Right renal pelvis (tissue), 4 donors: ENCODE measurements at regions not wholly inside any gene's neighbourhood (a gene's known extent, or its start where the extent isn't known, plus 50 kb on each side); places are given as distances from the start of the nearest gene placed in this dataset.
"Not testable (repeated sequence)": the region's sequence is repeated elsewhere in the genome, so short reads cannot be mapped to it uniquely, and the experiment has no call there.

ENCODE experiments used
- DNase-seq, 4 donors: peaks; one replicate each; pipeline ENCODE4 v3.0.0-alpha.2; 2013; ENCODE audit warnings: low read depth in 4 of 4, low spot score in 3 of 4, missing footprints in 1 of 4

DNA sequence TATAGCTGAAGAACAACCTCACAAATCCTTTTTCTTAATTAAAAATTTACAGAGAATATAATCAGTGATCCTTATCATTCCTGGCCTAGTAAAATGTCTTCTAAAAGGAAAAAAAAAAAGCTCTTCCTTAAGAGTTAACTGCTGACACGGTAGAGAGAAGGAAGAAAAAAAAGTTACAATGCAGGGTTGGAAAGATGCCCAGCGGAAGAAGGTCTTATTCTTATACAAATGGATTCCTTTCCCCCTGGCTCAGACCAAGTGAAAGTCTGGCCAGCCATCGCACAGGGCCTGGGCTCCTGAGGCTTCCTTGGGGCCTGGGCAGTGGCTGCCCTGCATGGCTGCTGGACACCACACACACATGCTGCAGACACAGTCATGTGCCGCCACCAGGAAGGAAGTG is 688.6 kb downstream of the TENT5A start:
- DNase-seq = no peak

DNA sequence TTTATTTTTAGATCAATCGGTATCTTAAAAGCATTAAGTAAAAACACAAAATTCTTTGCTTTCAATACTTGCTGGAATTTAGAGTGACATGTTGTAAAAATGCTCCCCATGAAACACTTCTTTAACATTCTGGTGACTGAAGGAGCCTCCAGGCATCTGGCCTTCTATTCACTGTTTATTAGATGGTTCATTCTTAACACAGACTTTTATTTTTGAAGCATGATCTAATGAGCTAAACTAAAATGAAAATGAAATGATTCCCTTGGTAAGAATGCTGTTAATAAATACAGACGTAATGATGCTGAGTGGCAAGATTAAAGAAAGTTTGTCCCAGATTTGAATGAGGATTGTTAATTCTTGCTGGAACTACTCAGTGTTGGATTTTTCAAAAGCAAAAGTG is 698.4 kb downstream of the TENT5A start:
- DNase-seq = no peak

DNA sequence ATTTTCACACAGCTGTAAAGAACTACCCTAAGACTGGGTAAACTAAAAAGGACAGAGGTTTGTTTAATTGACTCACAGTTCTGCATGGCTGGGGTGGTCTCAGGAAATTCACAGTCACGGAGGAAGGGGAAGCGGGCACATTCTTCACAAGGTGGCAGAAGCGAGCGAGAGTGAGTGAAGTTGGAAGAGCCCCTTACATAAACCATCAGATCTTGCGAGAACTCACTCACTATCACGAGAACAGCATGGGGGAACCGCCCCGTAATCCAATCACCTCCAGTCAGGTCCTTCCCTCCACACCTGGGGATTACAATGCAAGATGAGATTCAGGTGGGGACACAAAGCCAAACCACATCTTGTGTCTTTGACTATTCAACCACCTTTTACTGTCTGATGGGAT is 700.5 kb downstream of the TENT5A start:
- no peak for DNase-seq

DNA sequence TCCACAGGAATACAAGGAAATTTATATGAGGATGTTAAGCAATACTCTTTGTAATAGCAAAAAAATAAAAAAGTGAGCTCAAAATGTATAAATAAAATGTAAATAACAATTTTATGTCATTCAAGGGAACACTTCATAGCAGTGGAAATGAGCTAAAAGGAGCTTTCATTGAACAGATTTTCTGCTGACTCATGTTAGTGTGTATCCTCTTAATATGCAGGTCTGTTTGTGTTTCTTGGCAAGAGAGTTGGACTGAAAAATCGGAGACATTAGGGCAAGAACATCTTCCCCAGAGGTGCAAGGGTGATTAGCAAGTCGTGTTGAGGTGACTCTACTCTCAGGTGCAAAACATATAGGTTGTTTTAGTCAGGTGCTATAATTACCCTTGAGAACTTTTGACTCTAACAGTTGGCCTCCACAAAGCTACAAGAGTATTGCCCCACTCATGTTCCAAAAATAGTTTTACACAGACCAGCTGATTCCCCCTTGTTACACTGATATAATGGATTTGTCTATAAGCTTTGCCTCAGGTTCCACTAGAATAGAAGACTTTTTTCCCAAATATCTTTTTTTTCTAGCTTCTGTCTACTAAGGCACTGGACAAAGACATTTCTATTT is 702.9 kb downstream of the TENT5A start:
- no peak for DNase-seq

DNA sequence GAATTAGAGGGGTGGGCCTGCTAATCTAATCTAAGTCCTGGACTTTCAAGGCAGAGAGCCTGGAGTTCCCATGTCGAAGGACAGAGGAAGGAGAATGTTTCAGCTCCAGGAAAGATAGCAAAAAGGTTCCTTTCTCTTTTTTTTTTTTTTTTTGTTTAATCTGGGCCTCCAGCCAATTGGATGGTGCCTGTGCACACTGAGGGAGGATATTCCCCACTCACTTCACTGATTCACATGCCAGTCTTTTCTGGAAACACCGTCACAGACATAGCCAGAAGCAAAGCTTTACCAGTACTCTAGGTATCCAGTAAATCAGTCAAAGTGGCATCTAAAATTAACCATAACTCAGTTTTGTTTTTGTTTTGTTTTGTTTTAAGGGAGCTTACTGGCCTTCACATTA is 721.1 kb downstream of the TENT5A start:
- no peak for DNase-seq

DNA sequence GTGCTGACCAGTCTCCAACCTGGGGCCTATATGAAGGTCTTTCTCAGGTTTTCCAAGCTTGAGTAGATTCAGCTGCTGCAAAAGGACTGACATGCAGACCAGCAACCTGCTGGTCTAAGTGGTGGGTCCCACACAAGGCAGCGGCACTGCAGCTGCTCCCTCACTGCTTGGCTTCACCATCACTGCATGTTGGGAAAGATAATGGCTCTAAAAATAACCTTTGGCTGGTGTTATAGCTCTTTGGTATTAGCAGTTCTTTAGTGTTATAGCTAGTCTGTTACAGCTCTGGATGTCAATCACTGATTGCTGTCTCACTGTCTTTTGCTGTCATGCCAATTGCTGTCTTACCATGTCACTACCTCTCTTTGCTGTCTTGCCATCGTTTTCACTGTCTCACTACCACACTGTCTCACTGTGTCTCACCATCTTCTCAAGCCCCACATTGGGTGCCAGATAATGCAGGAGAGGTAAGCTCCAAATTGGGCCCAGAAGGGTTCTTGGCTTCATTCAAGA is 726.4 kb downstream of the TENT5A start:
- DNase-seq = no peak

DNA sequence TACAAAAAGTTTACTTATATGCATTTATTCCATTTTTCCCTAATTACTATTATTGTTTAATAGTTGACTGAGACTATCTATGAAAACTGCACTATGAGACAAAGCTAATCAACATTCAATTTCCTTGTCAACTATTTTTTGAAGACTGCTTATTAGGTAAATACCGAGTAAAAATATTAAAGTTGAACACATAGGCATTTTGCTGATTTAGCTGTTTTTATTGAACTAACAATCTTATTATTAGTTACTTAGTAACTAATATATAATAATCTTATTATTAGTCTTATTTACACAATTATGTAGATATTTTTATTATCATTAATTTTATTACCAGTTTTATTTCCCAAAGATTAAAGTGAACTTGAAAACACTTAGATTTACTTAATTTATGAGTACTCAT is 728.8 kb downstream of the TENT5A start:
- DNase-seq = no peak

DNA sequence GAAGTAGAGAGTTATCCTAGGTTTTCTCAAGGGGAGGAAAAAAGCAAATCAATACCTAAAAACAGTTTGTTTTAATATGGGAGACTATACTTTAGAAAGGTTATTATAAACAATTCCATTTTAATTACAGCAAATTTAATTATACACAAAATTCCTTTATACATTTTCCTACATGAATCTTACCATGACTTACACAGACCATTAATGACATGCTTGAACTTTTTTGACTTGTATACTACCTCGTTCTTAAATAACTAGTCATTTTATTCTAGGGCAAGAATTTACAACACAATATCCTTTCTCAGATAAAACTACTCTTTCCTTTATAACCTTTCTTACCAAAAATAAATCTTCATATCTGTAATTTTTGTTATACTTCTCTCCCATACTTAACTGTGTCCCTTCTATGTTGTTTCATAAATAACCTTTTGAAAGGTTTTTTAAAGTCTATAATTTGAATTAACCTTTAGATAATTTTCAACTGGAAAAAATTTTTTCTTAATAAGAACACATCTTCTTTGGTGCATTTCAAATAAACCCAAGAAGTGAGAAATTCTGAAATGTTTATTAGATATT is 729.4 kb downstream of the TENT5A start:
- DNase-seq = no peak

DNA sequence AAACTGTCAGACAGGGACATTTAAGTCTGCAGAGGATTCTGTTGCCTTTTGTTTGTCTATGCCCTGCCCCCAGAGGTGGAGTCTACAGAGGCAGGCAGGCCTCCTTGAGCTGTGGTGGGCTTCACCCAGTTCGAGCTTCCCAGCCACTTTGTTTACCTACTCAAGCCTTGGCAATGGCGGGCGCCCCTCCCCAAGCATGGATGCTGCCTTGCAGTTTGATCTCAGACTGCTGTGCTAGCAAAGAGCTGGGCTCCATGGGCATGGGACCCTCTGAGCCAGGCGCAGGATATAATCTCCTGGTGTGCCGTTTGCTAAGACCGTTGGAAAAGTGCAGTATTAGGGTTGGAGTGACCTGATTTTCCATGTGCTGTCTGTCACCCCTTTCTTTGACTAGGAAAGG is 734.9 kb downstream of the TENT5A start:
- DNase-seq = not testable (repeated sequence)

DNA sequence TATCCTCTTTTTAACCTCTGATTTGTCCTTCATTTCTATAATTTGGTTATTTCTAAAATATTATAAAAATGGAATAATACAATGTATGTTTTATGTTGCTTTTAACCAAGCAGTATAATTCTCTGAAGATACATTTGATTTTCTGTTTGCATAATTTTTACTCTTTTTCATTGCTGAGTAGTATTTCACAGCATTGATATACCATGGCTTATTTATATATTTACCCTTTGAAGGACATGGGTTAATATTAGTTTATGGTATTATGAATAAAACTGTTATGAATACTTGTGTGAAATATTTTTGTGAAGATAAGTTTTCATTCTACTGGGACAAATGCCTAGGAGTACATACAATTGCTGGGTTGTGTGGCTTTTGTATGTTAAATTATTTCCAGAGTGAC is 748.6 kb downstream of the TENT5A start:
- DNase-seq = no peak

DNA sequence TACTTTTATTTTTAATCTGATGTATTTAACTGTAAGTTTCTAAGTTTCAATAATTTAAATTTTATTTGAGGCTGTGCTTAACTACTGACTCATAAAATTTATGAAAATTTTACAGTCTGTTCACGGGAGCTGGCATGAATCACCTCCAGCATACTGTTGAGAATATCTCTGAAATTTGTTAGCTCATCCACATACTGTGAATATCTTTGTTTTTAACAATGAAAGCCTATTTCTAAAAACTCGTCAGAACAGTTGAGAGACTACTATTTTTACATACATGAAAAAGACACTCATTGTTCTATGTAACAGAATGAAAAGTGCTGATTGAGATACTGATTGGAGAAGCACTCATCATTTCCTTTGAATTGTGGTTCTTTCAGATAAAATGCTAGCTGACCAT is 749.3 kb downstream of the TENT5A start:
- DNase-seq = no peak

DNA sequence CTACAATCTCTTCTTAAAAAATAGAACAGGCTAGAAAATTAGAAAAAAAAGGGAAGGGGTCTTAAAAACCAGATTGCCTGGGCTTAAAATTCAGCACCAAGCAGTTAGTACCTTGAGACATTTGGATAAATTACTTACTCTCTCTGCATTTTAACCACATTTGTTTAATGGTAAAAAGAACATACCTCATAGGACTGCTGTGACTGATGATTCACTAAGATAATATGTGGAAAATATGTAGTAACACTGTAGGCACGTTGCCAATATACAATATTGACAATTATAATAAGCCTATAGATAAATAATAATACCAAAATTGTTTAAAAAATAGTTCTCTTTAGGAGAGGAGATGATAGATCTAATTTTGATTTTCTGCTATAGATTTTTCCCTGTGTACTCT is 750.4 kb downstream of the TENT5A start:
- DNase-seq = no peak

DNA sequence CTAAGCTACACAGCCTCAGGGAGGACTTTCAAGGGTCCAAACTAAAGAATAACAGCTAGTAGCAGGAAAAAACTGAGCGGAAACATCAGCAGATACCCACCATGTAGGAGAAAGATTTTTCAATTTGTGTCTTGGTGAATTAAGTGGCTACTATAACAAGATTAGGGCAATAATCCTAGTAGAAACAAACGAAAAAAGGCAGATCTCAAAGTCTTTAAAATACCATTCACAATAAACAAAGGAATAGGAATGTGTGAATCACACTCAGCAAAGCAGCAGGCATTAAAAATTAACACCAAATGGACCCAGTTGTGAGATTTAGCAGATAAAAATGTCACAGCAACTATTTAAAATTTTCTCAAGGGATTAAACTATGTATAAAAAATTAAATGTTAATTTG is 761.2 kb downstream of the TENT5A start:
- no peak for DNase-seq

DNA sequence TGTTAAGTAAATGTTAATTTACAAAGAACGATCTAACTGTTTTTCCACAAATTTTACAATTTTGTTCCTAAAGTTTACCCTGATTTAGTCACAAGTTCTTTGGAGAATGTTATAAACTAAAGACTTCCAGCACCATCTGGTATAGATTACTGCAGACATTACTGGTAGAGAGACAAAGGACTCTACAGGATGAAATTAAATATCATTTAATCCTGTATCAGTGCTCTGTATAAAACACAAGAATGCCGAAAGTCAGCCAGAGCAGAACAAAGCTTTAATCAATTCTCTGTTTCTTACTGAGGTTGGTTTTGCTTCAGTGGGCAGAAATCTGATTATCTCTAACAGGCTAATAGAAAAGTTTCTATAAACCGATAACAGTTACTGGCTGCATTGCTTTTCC is 763.6 kb downstream of the TENT5A start:
- no peak for DNase-seq

DNA sequence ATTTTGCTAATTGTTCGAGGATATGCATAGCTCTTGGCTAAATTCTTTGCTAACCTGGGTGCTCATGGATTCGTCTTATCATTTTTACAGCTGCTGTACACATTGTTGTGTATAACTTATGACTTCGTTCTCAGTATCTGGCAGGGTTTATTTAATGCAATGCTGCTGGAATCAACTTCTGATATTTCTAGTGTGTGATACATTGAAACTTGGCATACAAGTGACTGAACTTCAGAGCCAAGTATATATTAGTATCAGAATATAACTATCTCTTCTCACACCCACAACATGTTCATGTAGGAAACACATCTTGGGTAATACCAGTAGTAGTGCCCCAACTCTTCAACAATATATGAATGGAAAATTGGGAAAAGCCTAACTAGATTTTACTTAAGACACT is 764.2 kb downstream of the TENT5A start:
- no peak for DNase-seq

DNA sequence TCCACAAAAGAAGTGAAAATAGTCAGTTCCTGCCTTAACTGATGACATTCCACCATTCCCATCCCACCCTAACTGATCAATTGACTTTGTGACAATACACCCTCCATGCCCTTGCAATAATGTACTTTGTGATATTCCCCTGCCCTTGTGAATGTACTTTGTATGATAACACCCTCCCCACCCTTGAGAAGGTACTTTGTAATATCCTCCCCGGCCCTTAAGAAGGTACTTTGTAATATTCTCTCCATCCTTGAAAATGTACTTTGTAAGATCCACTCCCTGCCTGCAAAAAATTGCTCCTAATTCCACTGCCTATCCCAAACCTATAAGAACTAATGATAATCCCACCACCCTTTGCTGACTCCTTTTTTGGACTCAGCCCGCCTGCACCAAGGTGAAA is 771.3 kb downstream of the TENT5A start:
- not testable (repeated sequence) for DNase-seq

DNA sequence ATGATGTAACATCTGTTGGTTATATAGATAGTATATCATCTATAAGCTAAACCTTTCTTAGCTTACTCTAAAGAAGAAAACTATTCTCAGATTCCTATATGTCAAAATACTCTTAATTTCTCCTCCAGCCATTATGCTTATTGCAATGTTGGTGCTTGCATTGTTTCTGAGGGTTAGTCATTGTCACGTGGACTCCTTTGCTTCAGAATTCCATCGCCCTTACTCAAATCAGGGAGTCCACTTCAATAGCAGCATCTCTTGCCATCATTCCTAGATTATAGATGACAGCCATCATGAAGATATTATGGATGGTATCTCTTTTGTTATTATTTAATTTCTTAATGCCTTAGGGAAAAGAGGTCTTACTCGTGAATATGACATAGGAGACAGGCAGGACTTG is 776.1 kb downstream of the TENT5A start:
- no peak for DNase-seq

DNA sequence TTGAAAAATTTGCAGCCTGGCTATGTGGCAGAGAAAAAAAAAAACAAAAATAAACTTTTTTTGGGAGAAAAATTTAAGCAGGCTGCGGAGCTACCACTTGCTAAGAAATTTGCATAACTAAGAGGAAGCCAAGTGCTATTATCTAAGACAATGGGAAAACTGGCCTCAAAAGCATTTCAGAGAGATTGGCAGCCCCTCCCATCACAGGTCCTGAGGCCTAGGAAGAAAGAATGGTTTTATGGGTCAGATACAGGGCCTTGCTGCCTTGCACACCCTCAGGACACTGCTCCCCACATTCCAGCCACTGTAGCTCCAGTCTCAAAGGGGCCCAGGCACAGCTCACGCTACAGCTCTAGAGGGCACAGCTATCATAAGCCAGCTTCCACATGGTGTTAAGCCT is 777.9 kb downstream of the TENT5A start:
- DNase-seq = no peak

DNA sequence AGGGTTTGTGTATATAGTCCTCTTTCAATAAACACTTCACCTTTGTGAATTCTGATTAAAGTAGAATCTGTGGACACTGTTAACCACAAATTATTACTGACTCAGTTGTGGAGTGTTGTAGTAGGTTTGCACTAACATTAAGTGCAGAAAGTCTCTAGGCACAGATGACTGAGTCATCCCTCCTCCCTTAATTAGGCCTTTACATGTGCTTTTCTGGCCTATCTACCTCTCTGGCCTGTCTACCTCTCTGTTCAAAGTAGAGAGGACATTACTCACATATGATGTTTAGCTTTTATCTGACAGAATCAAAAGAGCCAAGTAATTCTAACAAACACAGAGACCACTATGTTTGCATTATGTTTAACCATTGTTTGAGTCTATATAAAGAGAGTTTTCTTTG is 783.0 kb downstream of the TENT5A start:
- DNase-seq = no peak

DNA sequence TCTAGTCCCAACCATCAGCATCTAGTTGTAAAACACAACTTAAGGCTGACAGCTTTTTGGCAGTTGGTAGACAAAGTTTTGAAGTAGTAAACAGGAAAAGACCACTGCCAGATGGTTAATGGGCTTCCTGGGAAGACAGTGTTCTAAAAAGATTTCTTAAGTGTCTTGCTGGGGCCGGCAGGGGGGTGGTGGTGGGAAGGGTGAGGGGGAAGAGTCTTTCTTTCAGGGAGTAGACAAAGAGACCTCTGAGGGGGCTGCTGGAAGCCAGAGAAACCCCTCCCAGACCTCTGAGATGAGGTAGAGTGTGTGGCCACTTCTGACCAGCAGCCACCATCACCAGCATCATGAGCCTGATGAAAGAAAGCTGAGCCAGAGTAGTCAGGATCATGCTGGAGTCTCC is 784.9 kb downstream of the TENT5A start:
- no peak for DNase-seq

DNA sequence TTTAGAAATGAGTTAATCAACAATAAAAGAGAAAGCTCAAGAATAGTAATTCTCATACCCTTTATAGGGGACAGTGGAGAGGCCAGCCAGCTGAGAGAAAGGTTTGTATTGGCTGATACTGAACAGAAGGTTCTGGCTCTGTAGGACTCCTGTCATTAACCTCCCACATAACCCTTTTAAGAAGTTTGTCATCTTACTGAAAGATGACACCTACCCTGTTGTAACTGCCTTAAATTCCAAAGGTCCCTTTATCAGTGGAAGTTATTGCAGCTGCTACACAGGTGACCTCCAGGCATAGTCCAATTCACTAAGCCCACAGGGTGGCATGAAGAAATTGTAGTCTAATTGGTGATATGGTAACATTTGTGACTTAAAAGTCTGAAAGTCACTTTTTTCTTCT is 790.1 kb downstream of the TENT5A start:
- no peak for DNase-seq

DNA sequence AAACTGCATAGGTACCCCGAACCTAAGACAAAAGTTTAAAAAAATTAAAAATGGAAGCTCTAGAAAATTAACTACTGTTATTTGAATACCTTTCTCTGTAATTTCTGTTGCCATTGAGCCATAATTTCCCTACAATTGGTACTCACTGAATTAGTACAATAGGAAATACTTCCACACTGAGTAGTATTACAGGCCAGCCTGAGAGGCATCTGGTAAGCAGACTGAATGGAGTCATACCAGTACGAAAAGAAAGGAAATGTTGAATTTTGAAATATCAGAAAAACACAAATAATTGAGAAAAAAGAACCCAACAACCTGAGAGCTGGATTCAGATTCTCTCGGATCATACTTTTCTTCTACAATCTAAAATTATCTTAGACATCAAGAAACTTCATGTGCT is 791.3 kb downstream of the TENT5A start:
- DNase-seq = no peak

DNA sequence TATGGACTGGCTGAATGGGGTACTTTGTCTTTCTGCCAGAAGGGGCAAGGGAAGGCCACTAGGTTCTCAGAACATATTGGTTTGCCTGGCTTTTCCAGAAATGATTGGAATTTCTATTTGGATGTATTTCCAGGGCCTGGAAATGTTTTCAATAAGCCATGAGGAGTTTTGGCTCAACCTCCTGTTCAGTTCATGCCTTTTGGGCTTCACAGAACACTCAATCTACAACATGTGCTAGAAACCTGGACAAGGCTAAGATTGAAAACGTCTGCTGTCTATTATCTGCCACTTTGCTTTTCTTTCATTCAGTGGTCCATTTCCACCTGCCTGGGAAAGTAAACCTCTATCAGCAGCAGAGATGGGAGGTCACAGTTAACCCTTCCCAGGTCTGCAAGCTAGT is 793.4 kb downstream of the TENT5A start:
- DNase-seq = no peak
